NCI-H82 treated with DMSO at 0.1 percent for 48 hours (cell line): ENCODE measurements at regions not wholly inside any gene's neighbourhood (a gene's known extent, or its start where the extent isn't known, plus 50 kb on each side); places are given as distances from the start of the nearest gene placed in this dataset.

Experiments used
- DNase-seq: peaks from one replicate; lab custom pipeline; 2025; ENCODE audit not compliant: unreplicated experiment; lab: John Stamatoyannopoulos, UW

- no peak for DNase-seq
These were observed 170.0 kb upstream of the ROBO2 start for GRCh38 chr3:76869726-76870384.

- DNase-seq = no peak
These were observed 168.2 kb upstream of the ROBO2 start for GRCh38 chr3:76871655-76872054.

- DNase-seq = no peak
These were observed 166.9 kb upstream of the ROBO2 start for GRCh38 chr3:76872999-76873398.

- DNase-seq = no peak
These were observed 166.2 kb upstream of the ROBO2 start for GRCh38 chr3:76873532-76874242.

GRCh38 chr3:76879959-76880358 is 159.9 kb upstream of the ROBO2 start:
- DNase-seq = no peak

- no peak for DNase-seq
These were observed 153.0 kb upstream of the ROBO2 start for GRCh38 chr3:76886761-76887500.

- DNase-seq = no peak
These were observed 151.0 kb upstream of the ROBO2 start for GRCh38 chr3:76888856-76889255.

- DNase-seq = no peak
These were observed 150.0 kb upstream of the ROBO2 start for GRCh38 chr3:76889911-76890310.

- no peak for DNase-seq
These were observed 142.8 kb upstream of the ROBO2 start for GRCh38 chr3:76897076-76897475.

GRCh38 chr3:76900596-76900995 is 139.3 kb upstream of the ROBO2 start:
- no peak for DNase-seq

- DNase-seq = no peak
These were observed 131.7 kb upstream of the ROBO2 start for GRCh38 chr3:76908156-76908555.

- DNase-seq = no peak
These were observed 127.0 kb upstream of the ROBO2 start for GRCh38 chr3:76912841-76913383.

- DNase-seq = no peak
These were observed 122.5 kb upstream of the ROBO2 start for GRCh38 chr3:76917436-76917835.

- DNase-seq = no peak
These were observed 119.4 kb upstream of the ROBO2 start for GRCh38 chr3:76920511-76920910.

- no peak for DNase-seq
These were observed 116.4 kb upstream of the ROBO2 start for GRCh38 chr3:76923485-76923884.

- DNase-seq = no peak
These were observed 109.2 kb upstream of the ROBO2 start for GRCh38 chr3:76930712-76931111.

- no peak for DNase-seq
These were observed 106.7 kb upstream of the ROBO2 start for GRCh38 chr3:76933245-76933644.

GRCh38 chr3:76938962-76939361 is 100.9 kb upstream of the ROBO2 start:
- DNase-seq = no peak

GRCh38 chr3:76940181-76940770 is 99.6 kb upstream of the ROBO2 start:
- DNase-seq = no peak

- DNase-seq = no peak
These were observed 98.5 kb upstream of the ROBO2 start for GRCh38 chr3:76941376-76941775.

- DNase-seq = no peak
These were observed 97.8 kb upstream of the ROBO2 start for GRCh38 chr3:76942101-76942500.
